ENCODE measurements at regions not wholly inside any gene's neighbourhood (a gene's known extent, or its start where the extent isn't known, plus 50 kb on each side); places are given as distances from the start of the nearest gene placed in this dataset.

DNA sequence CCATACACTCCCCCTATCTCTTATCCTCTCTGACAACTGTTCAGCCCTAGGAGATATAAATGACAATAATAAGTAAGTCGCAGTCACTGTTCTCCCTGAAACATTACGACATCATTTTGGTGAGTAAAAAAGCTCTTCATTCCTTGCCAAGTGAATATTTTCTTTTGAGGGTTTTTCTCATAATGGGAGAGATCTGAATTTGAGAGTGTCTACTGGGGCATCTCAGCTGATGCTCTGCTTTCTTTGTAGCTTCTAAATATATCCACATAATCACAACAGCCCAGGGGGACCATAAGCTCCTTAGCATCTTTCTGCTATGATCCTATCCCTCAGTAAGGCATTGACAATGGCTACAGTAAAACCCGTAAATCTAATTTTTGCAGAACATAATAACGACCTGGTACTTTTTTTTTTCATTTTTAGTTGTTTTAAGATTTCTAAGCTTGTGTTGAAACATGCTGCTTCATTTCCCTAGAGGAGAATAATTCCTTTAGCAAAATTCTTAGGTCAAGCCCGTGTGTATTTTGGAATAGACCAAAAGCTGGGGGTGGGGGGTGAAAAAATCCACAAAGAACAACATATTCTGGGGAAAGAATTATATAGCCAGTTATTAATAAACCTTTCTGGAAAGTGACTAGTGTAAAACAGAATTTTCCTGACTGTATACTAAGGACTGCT is 78.1 kb upstream of the GPM6B start:
- Histone ChIP-seq H3K27ac (peak overlapping the region in 1 of 2 donors; percentile 23), H3K36me3 (no peaks in the 10 kb centered on the region), H3K4me1 (no peaks in the 10 kb centered on the region), H3K9me3 (no peaks in the 10 kb centered on the region), H3K4me3 (no peak overlapping the region), H3K27me3 (no peaks in the 10 kb centered on the region)
- DNase-seq (ENCODE audit: low spot score): no peak
- TF ChIP-seq, protein P1, sequence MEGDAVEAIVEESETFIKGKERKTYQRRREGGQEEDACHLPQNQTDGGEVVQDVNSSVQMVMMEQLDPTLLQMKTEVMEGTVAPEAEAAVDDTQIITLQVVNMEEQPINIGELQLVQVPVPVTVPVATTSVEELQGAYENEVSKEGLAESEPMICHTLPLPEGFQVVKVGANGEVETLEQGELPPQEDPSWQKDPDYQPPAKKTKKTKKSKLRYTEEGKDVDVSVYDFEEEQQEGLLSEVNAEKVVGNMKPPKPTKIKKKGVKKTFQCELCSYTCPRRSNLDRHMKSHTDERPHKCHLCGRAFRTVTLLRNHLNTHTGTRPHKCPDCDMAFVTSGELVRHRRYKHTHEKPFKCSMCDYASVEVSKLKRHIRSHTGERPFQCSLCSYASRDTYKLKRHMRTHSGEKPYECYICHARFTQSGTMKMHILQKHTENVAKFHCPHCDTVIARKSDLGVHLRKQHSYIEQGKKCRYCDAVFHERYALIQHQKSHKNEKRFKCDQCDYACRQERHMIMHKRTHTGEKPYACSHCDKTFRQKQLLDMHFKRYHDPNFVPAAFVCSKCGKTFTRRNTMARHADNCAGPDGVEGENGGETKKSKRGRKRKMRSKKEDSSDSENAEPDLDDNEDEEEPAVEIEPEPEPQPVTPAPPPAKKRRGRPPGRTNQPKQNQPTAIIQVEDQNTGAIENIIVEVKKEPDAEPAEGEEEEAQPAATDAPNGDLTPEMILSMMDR (IDR thresholded peaks at IDR 0.05): no peak

DNA sequence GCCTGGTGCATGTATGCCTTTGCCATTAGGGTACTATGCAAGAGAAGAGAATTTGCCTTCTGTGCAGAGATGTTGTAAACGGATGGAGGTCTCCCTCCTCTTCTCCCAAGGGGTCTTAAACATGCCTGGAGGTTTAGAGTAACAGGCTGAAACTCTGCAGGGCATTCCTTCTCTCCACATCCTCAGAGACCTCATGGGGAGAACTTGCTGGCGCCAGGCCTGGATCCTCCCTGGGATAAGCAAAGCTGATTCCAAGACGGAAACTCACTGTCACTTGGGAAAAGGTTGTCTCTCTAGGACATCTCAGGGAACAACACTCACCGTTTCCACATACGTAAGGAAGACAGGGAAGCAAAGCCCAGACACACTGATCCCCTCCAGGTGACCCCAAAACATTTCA is 76.9 kb upstream of the GPM6B start:
- TF ChIP-seq, protein P1 (IDR thresholded peaks at IDR 0.05): no peak
- Histone ChIP-seq H3K4me3 (no peak overlapping the region), H3K27ac (no peak overlapping the region), H3K9me3 (no peaks in the 10 kb centered on the region), H3K4me1 (no peaks in the 10 kb centered on the region), H3K36me3 (no peaks in the 10 kb centered on the region), H3K27me3 (no peaks in the 10 kb centered on the region)
- no peak for DNase-seq (ENCODE audit: low spot score)

DNA sequence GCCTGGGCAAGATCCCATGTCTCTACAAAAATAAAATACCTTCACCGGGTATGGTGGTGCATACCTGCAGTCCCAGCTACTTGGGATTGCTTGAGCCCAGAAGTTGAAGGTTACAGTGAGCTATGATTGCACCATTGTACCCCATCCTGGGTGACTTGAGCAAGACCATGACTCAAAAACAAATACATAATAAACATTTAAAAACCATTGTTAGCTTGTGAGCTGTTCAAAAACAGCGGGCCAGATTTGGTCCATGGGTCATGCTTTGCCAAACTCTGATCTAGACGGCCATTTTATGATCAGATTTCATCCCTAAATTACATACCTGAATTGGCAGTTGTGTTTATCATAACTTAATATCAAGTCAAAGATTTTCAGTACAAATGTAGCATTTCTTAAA is 76.0 kb upstream of the GPM6B start:
- H3K9me3 ChIP-seq: no peaks in the 10 kb centered on the region
- DNase-seq (ENCODE audit: low spot score): no peak
- H3K4me1 ChIP-seq: no peaks in the 10 kb centered on the region
- H3K27ac ChIP-seq: no peak overlapping the region
- TF ChIP-seq, protein P1 (IDR thresholded peaks at IDR 0.05): no peak
- H3K27me3 ChIP-seq: no peaks in the 10 kb centered on the region
- H3K36me3 ChIP-seq: no peaks in the 10 kb centered on the region
- H3K4me3 ChIP-seq: no peak overlapping the region

DNA sequence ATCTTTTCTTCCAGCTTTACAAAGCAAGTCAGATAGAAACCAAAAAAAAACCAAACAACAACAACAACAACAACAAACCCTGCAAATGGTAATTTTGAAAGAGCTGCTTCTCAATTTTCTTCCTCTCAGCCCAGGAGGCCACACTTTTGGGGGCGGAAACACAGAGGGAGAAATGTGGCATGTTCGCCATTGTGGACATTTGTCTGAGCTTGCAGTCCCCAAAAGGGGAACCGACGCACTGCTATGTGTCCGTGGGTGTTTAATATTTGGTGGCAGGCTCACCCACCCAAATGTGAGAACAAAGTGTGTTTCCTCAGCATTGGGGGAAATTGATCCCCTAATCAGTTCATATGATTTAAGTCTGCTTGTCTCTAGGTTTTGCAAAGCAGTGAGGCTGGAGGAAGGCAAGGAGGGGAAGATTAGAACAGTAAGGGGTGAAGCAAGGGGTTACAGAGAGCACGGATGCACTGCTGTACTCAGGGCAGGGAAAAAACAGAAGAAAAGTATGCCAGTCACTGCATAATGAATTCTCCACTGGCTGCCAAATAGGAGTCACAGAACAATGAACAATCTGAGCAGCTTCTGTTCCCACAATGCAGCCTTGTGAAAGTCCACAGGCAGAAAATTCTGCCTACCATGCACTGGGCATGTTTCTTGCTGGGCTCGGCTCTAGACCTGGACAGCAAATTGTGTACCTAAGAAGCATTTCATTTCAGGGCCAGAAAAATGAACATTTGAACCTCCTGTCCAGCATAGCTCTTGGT is 74.7 kb upstream of the GPM6B start:
- H3K36me3 ChIP-seq: no peaks in the 10 kb centered on the region
- H3K4me1 ChIP-seq: no peaks in the 10 kb centered on the region
- no peaks in the 10 kb centered on the region for H3K27me3 ChIP-seq
- no peak for DNase-seq (ENCODE audit: low spot score)
- H3K9me3 ChIP-seq: no peaks in the 10 kb centered on the region
- no peak overlapping the region for H3K4me3 ChIP-seq
- no peak overlapping the region for H3K27ac ChIP-seq
- TF ChIP-seq, protein P1 (IDR thresholded peaks at IDR 0.05): no peak

DNA sequence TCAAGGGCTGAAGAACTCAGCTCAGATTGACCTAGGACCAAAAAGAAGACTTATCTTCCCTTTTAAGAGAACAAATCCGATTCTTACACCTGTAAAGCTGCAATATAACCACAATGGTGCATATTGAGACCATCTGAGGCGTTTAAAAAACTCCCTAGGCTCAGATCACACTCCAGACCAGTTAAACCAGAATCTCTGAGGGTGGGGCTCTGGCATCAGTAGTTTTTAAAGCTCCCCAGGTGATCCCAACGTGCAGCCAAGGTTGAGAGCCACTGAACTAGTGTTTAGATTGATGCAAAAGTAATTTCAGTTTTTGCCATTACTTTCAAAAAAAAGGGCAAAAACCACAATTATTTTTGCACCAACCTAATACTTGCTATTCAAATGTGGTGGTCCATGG is 73.9 kb upstream of the GPM6B start:
- H3K4me3 ChIP-seq: no peak overlapping the region
- H3K4me1 ChIP-seq: no peaks in the 10 kb centered on the region
- H3K27me3 ChIP-seq: no peaks in the 10 kb centered on the region
- no peaks in the 10 kb centered on the region for H3K9me3 ChIP-seq
- TF ChIP-seq, protein P1 (IDR thresholded peaks at IDR 0.05): no peak
- H3K27ac ChIP-seq: no peak overlapping the region
- no peak for DNase-seq (ENCODE audit: low spot score)
- H3K36me3 ChIP-seq: no peaks in the 10 kb centered on the region

Data from right atrium auricular region (tissue), 2 donors.